Right renal cortex interstitium (tissue), 3 donors: ENCODE measurements at regions not wholly inside any gene's neighbourhood (a gene's known extent, or its start where the extent isn't known, plus 50 kb on each side); places are given as distances from the start of the nearest gene placed in this dataset.

Source experiments
- DNase-seq, 3 donors: peaks; one replicate each; pipeline ENCODE4 v3.0.0-alpha.2; 2013; ENCODE audit warnings: low read depth in 3 of 3, low spot score in 2 of 3

GRCh38 chr13:22082030-22082429 lies 411.2 kb downstream of the FGF9 start:
- no peak for DNase-seq

GRCh38 chr13:22082437-22083100 lies 411.7 kb downstream of the FGF9 start:
- no peak for DNase-seq

GRCh38 chr13:22085001-22085400 lies 414.1 kb downstream of the FGF9 start:
- no peak for DNase-seq

GRCh38 chr13:22086597-22087330 lies 415.9 kb downstream of the FGF9 start:
- DNase-seq: no peak

GRCh38 chr13:22090106-22090505 lies 419.2 kb downstream of the FGF9 start:
- no peak for DNase-seq

GRCh38 chr13:22091222-22091970 lies 420.5 kb downstream of the FGF9 start:
- no peak for DNase-seq

- no peak for DNase-seq
Measured at GRCh38 chr13:22091971-22092300, 421.1 kb downstream of the FGF9 start.

- DNase-seq: no peak
Measured at GRCh38 chr13:22092791-22093560, 422.1 kb downstream of the FGF9 start.

GRCh38 chr13:22095794-22096193 lies 424.9 kb downstream of the FGF9 start:
- no peak for DNase-seq

GRCh38 chr13:22099585-22099984 lies 428.7 kb downstream of the FGF9 start:
- DNase-seq: no peak

GRCh38 chr13:22102271-22102670 lies 431.4 kb downstream of the FGF9 start:
- no peak for DNase-seq

GRCh38 chr13:22103046-22104027 lies 432.5 kb downstream of the FGF9 start:
- DNase-seq: no peak

GRCh38 chr13:22106058-22106457 lies 435.2 kb downstream of the FGF9 start:
- DNase-seq: no peak

GRCh38 chr13:22107549-22107948 lies 436.7 kb downstream of the FGF9 start:
- no peak for DNase-seq

- DNase-seq: no peak
Measured at GRCh38 chr13:22108283-22108942, 437.5 kb downstream of the FGF9 start.

- DNase-seq: no peak
Measured at GRCh38 chr13:22108979-22109378, 438.1 kb downstream of the FGF9 start.

GRCh38 chr13:22110368-22110767 lies 439.5 kb downstream of the FGF9 start:
- DNase-seq: no peak

- no peak for DNase-seq
Measured at GRCh38 chr13:22111152-22111783, 440.4 kb downstream of the FGF9 start.

- no peak for DNase-seq
Measured at GRCh38 chr13:22111961-22112360, 441.1 kb downstream of the FGF9 start.
